Dedifferentiated amniotic fluid mesenchymal stem cell (primary cell): ENCODE measurements at regions not wholly inside any gene's neighbourhood (a gene's known extent, or its start where the extent isn't known, plus 50 kb on each side); places are given as distances from the start of the nearest gene placed in this dataset.
A peak's percentile ranks its signal among the peaks of the same experiment; 100 is the strongest.

Source experiments
- DNase-seq: peaks from one replicate; pipeline ENCODE4 v3.0.0-alpha.2; 2016; ENCODE audit errors: extremely low spot score

GRCh38 chr13:38606699-38607535 is 80.0 kb upstream of the FREM2 start:
- no peak for DNase-seq

GRCh38 chr13:38617936-38618335 is 68.9 kb upstream of the FREM2 start:
- DNase-seq, result no peak

DNA sequence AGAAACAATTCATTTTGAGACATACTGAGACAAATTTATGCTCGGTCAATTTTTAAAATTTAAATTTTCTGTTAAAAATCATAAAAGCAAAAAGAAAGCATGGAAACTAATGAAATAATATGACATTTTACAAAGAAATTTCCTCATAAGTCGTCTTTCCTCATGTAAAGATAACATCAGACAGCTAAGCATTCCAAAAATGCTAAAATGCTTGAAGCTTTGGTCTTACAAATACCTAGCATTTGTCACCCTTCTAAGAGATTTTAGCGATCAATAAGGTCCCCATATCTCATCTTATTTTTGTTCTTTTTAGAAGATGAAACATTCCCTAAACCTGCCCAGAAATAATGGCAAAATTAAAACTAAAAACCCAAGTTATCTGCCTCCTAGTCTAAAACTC is 68.5 kb upstream of the FREM2 start:
- DNase-seq, result no peak

DNA sequence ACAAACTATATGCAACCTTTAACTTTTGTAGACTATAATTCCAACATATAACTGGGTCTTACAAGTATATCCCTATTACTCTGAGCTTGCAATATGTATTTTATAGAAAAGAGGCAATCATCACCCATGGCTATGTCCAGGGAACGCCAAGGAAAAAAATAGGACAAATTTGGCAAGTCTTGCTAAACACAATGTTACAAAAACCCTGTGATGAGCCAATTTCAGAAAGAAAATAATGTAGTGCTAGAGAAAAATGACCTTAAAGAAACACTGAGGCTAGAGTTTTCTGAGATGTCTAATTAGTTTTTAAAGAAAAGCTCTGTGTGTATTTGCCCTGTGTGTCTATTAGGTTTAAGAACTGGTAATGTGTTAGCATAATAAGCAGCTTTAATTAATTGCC is 68.0 kb upstream of the FREM2 start:
- DNase-seq, result no peak

- no peak for DNase-seq
Observed at GRCh38 chr13:38620876-38621275, 66.0 kb upstream of the FREM2 start.

DNA sequence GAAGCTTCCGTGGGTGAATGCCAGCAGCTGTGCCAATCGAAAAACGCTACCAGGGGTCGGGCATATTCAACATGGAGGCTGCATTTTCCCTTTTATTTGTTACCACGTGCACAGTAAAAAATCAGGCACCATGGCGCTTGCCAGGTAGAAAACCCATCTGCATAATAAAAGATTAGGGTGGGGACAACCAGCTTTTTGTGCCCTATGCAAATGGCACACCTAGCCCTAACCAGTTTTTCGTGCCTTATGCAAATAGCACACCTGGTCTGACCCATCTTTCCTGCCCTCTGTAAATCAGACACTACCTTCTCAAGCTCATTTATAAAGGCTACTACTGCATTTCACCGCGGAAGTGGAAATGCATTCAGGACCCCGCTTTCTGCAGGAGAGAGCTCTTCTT is 62.1 kb upstream of the FREM2 start:
- DNase-seq, result no peak

DNA sequence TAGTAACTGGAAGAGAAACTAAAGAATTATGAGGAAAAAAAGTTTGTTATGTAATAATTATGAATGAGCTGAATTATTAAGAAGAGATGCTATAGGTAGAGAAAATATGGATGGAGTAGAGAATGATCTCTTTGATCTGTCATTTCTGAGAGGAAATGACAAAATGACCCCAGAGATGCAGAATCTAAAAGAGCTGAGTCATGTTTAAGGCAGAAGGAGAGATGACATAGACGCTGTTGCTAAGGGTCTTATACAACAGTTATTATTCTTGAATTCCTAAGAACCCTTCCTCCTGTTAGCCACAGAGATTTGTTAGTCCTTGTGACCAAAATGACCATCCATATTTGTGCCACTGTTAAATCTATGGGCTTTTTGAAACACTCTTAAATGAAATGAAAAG is 58.3 kb upstream of the FREM2 start:
- no peak for DNase-seq

- peak; percentile 84 for DNase-seq
Observed at GRCh38 chr13:38630780-38631179, 56.1 kb upstream of the FREM2 start.

- DNase-seq, result no peak
Observed at GRCh38 chr13:38635030-38635429, 51.8 kb upstream of the FREM2 start.

DNA sequence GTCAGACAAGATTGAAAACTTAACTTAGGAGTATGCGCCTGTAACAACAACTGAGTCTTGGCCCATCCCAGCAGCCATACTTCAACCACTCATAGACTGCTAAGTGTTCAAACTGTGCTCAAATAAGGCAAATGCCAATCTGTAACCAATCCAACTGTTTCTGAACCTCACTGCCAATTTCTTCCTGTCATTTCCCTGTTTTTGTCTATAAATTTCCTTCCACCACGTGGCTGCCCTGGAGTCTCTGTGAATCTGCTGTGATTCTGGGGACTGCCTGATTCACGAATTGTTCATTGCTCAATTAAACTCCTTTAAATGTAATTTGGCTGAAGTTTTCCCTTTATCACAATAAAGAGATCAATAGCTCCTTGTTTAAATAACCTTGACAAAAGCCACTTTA is 50.8 kb upstream of the FREM2 start:
- no peak for DNase-seq

DNA sequence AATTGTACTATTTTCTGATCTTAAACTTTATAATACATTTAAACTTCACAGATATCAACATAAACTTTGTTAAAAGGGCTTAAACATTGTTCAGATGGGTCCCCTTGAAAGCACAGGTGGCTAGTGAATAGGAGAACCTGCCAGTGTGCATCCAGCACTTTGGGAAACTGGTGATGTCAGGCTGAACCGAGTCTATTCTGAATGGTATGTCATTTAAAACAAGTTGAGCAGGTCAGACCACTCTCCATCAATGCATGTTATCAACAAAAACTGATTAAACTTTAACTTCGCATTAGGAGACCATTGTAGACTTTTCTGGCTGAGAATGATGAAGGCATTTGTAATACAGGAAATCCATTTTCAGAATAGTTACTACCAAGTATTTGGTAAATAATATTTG is 50.1 kb upstream of the FREM2 start:
- DNase-seq, result no peak
